IPS DF 4.7 (cell line): ENCODE measurements at regions not wholly inside any gene's neighbourhood (a gene's known extent, or its start where the extent isn't known, plus 50 kb on each side); places are given as distances from the start of the nearest gene placed in this dataset.
A peak's percentile ranks its signal among the peaks of the same experiment; 100 is the strongest.

Source experiments
- DNase-seq: peaks from one replicate; pipeline ENCODE4 v3.0.0-alpha.2; 2013; ENCODE audit warnings: low spot score; ENCODE audit errors: extremely low read depth

DNA sequence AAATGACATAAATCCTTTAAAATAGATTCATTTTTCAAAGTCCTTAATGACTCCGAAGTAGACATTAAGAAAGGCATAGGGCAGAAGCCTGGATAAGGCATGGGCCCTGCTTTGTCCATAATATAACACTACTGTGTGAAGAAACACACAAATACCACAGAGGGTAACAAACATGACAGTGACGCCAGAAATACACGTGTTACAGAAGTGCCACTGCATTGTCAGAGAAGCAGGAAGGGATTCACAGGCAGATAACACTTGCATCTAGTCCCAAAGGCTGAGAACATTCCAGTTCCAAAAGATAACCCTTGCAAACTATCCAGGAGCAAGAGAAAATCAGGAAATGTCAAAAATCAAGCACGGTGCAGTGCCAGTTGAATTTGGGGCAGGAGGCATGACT is 633.2 kb downstream of the LIG4 start:
- no peak for DNase-seq

- no peak for DNase-seq
These were observed 634.5 kb downstream of the LIG4 start for GRCh38 chr13:107580741-107581412.

DNA sequence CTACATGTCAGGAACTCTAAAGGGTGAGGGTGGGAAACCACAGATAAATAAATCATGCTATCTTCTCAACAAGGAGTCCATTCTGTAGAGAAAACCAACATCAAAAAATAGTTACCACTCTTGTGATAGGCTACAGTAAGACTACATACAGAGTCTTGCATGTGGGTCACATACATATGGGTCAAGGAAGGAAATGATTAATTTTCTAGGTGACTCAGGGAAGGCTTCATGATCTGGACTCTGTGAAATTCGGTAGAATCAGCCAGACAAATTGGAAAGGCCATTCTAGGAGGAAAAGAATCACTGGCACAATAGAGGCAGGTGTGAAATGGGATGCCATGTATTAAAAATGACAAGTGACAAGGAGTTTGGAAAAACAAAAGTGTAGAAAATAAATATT is 638.9 kb downstream of the LIG4 start:
- no peak for DNase-seq

GRCh38 chr13:107574517-107575210 is 640.7 kb downstream of the LIG4 start:
- DNase-seq = no peak

DNA sequence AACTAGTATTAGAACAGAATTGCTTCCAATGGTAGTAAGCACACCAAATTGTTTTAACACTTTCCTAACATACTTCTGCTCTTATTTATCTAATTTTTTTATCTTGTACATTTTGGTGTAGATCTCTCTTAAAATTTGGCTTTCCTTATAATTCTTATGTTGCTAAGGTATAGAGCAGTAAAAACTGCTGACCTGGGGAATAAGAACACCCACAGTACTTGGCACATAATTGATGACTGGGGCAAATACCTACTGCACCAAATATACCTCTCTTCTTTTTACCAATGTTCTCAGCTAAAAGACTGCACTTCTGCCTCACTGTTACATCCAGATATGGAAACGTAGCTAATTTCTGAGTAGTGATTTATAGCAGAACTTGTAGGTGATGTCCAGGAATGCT is 642.2 kb downstream of the LIG4 start:
- no peak for DNase-seq

DNA sequence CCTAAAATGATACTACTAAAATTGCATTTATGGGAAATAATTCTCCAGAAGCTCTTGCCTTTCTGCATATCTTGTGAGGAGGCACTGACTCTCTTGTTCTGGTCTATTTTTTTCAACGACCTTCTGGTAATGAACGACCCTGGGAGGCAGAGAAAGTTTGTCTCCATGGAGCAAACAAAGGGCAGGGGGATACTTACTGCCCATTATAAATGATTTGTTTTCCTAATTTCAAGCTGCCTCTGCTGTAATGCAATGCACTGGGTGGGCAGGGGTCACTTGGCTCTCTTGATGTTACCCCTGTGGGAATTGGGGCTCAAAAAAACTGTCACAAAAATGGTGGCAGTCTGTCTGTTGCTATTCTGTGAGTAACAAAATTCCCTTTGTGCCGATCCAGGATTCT is 643.2 kb downstream of the LIG4 start:
- DNase-seq = no peak

- no peak for DNase-seq
These were observed 647.2 kb downstream of the LIG4 start for GRCh38 chr13:107568181-107568580.

DNA sequence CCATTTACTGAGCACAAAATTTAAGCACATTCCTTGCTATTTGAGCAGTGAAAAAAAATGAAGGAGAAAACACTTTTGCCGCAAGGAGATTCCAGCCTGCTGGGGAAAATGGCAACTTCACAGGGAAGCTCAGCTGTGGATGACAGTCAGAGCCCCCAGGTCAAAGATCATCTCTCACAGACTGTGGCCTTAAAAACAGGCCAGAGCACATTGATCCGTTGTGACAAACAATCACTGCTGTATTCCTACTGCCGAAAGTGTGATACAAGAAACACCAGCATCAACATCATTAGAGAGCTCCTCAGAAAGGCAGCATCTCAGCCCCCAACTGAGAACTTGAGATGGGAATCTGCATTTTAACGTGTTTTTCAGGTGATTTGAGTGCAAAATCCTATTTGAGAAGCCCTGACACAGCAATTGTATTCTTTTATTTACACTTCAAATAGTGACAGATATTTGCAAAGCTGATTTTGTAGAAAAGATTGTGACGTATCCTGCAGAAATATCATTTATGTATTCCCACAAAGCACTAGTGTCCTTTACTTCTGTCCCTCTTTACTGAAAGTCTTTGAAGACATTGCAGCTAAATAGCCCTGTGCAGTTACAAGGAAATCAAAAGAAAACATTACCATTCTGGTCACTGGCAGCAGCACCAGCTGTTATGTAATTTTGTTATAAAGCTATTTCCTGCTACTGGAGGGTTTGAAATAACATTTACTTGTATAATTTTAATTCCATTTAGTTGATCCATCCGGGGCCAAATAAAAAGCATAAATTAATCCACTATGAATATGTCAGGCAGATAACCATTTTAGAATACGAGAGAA is 652.0 kb downstream of the LIG4 start:
- no peak for DNase-seq

- DNase-seq = no peak
These were observed 653.1 kb downstream of the LIG4 start for GRCh38 chr13:107562203-107562602.

DNA sequence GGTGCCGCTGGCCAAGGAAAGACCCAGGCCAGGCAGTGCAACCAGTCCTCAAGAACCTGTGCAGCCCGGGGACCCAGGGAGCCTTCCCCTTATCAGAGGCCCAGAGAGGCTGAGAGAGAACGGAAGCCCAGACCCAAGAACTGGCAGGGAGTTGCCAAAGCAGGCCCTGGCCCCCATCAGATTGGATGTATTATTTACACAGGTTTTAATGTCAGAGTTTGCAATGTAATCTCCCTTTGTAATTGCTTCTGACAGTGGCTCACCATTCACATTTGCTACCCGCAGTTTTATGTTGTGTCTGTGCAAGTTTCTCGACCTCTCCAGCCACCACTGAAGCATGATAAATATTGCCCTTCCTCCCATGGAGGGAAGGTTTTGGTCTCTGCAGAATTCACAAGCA is 660.9 kb downstream of the LIG4 start:
- DNase-seq = no peak

DNA sequence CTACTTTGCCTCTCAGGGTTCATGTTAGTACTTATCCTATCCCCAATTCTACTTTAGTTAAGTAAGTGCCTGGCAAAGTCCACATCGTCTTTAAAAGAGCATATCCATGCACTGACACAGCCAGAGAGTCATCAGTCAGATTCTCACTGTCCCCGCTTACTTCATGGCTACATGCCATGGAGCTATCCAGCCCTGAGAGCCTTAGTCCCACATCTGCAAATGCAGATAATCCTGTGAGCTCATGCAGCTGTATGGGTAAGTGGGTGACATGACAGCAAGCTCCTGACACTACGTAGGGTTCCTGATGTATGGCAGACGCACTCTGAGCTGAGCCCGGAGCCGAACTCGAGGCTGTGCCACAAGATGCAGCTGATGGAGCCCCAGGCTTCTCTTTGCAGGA is 661.5 kb downstream of the LIG4 start:
- DNase-seq = no peak

GRCh38 chr13:107551521-107551920 is 663.8 kb downstream of the LIG4 start:
- DNase-seq = no peak

DNA sequence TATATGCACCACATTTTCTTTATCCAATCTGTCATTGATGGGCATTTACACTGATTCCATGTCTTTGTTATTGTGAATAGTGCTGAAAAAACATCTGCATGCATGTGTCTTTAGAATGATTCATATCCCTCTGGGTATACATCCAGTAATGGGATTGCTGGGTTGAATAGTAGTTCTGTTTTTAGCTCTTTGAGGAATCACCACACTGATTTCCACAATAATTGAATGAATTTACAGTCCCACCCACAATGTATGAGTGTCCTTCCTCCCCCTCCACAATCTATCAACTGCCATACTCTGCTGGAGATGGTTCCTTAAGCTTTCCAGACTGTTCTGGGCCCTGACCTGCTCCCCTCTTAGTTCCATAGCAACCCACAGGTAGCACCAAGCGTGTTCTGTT is 667.0 kb downstream of the LIG4 start:
- DNase-seq = no peak

- no peak for DNase-seq
These were observed 669.3 kb downstream of the LIG4 start for GRCh38 chr13:107545946-107546502.

- DNase-seq = no peak
These were observed 680.8 kb downstream of the LIG4 start for GRCh38 chr13:107534548-107534947.

GRCh38 chr13:107531816-107532215 is 683.5 kb downstream of the LIG4 start:
- no peak for DNase-seq

- DNase-seq = no peak
These were observed 684.2 kb downstream of the LIG4 start for GRCh38 chr13:107531180-107531579.

GRCh38 chr13:107529035-107529434 is 686.3 kb downstream of the LIG4 start:
- no peak for DNase-seq

- no peak for DNase-seq
These were observed 696.6 kb downstream of the LIG4 start for GRCh38 chr13:107518780-107519179.

GRCh38 chr13:107518292-107518691 is 697.0 kb downstream of the LIG4 start:
- no peak for DNase-seq

DNA sequence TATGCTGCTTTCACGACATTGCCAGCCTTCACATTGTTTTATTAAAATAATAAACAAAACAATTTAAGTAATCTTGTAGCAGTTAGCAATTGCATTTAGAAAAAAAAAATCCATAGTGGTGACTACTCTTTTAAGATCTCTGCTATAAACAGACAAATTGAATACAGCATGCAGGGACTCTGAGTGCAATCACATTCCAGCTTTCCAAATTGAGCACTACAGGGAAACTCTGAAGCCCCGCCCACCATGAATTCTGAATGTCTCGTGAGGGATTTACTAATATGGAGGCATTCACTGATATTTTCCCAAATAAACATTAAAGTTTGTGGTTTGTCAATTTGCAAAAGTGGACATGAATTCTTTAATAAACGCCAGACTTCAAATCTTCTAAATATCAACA is 698.8 kb downstream of the LIG4 start:
- DNase-seq = no peak

DNA sequence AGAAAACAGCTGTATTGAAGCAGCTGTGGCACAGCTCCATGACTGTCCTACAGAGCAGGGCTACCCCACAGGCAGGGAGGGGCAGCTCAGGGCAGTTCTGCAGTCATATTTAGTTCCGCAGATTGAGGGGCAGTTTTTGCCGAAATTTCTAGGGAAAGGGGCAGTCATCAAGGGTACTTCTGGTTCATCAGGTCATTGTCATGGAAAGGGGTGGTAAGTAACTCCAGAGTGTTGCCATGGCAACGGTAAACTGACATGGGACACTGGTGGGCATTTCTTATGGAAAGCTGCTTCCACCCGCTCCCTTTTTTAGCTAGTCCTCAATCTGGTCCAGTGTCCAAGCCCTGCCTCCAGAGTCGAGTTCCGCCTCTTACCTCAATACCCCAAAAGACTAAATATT is 702.8 kb downstream of the LIG4 start:
- peak; percentile 2 for DNase-seq
